ENCODE measurements at regions not wholly inside any gene's neighbourhood (a gene's known extent, or its start where the extent isn't known, plus 50 kb on each side); places are given as distances from the start of the nearest gene placed in this dataset.

GRCh38 chr22:48031589-48031988 lies 1269.1 kb downstream of the TBC1D22A start:
- no peaks in the 10 kb centered on the region for H3K4me1 ChIP-seq
- intact Hi-C loops (cut with DNase I), result no loop called here
- DNase-seq (no peak), ATAC-seq (no peak)
- H3K4me3 ChIP-seq, result no peak overlapping the region
- TF ChIP-seq CTCF (IDR thresholded peaks at IDR 0.05), result no peak
- no peaks in the 10 kb centered on the region for H3K9me3 ChIP-seq
- H3K27ac ChIP-seq, result no peak overlapping the region
- peaks cover 0 to 5% of the 10 kb centered on the region in 2 donors for H3K27me3 ChIP-seq
- no peaks in the 10 kb centered on the region for H3K36me3 ChIP-seq

- no peak for TF ChIP-seq CTCF (IDR thresholded peaks at IDR 0.05)
- intact Hi-C loops (cut with DNase I), result no loop called here
- ATAC-seq (no peak), DNase-seq (no peak)
- H3K27ac ChIP-seq, result no peak overlapping the region
- H3K9me3 ChIP-seq, result peaks cover 0 to 7% of the 10 kb centered on the region in 2 donors
- H3K36me3 ChIP-seq, result no peaks in the 10 kb centered on the region
- H3K4me3 ChIP-seq, result no peak overlapping the region
- no peaks in the 10 kb centered on the region for H3K4me1 ChIP-seq
- H3K27me3 ChIP-seq, result no peaks in the 10 kb centered on the region
Measured at GRCh38 chr22:48025096-48025495, 1262.6 kb downstream of the TBC1D22A start.

- no peak for DNase-seq
- no peak for TF ChIP-seq CTCF (IDR thresholded peaks at IDR 0.05)
- H3K27me3 ChIP-seq, result peaks cover 0 to 9% of the 10 kb centered on the region in 2 donors
- no peak overlapping the region for H3K27ac ChIP-seq
- no peak overlapping the region for H3K4me3 ChIP-seq
- intact Hi-C loops (cut with DNase I), result no loop called here
- peaks cover 0 to 22% of the 10 kb centered on the region in 2 donors for H3K9me3 ChIP-seq
- H3K4me1 ChIP-seq, result no peaks in the 10 kb centered on the region
- no peaks in the 10 kb centered on the region for H3K36me3 ChIP-seq
- ATAC-seq, result no peak
Measured at GRCh38 chr22:48021991-48022401, 1259.5 kb downstream of the TBC1D22A start.

GRCh38 chr22:48018346-48018745 lies 1255.9 kb downstream of the TBC1D22A start:
- no peaks in the 10 kb centered on the region for H3K4me1 ChIP-seq
- no peak for TF ChIP-seq CTCF (IDR thresholded peaks at IDR 0.05)
- H3K27ac ChIP-seq, result no peak overlapping the region
- no peak overlapping the region for H3K4me3 ChIP-seq
- H3K36me3 ChIP-seq, result no peaks in the 10 kb centered on the region
- H3K9me3 ChIP-seq, result peaks cover 0 to 22% of the 10 kb centered on the region in 2 donors
- peaks cover 0 to 16% of the 10 kb centered on the region in 2 donors for H3K27me3 ChIP-seq
- DNase-seq (no peak), ATAC-seq (no peak)
- intact Hi-C loops (cut with DNase I), result no loop called here

- Histone ChIP-seq H3K4me1 (no peaks in the 10 kb centered on the region), H3K4me3 (no peak overlapping the region), H3K9me3 (peaks cover 0 to 20% of the 10 kb centered on the region in 2 donors), H3K27ac (no peak overlapping the region), H3K27me3 (peaks cover 0 to 16% of the 10 kb centered on the region in 2 donors), H3K36me3 (no peaks in the 10 kb centered on the region)
- intact Hi-C loops (cut with DNase I), result no loop called here
- no peak for TF ChIP-seq CTCF (IDR thresholded peaks at IDR 0.05)
- DNase-seq (no peak), ATAC-seq (no peak)
Measured at GRCh38 chr22:48015701-48016100, 1253.3 kb downstream of the TBC1D22A start.

Measured in left lung (tissue), 4 donors.